CD4-positive, alpha-beta T cell treated with Interleukin-1 beta for 1 hour (primary cell): ENCODE measurements at regions not wholly inside any gene's neighbourhood (a gene's known extent, or its start where the extent isn't known, plus 50 kb on each side); places are given as distances from the start of the nearest gene placed in this dataset.

ENCODE experiments used
- DNase-seq, 2 donors: peaks; one replicate each; pipeline ENCODE4 v3.0.0-alpha.2; 2020 to 2022

- DNase-seq, result no peak
Measured at GRCh38 chr16:51035110-51035498, 116.0 kb downstream of the SALL1 start.

- DNase-seq, result no peak
Measured at GRCh38 chr16:51034481-51035109, 116.5 kb downstream of the SALL1 start.

- no peak for DNase-seq
Measured at GRCh38 chr16:51031598-51031997, 119.5 kb downstream of the SALL1 start.

- no peak for DNase-seq
Measured at GRCh38 chr16:51030516-51030915, 120.6 kb downstream of the SALL1 start.

- DNase-seq, result no peak
Measured at GRCh38 chr16:51025588-51026290, 125.3 kb downstream of the SALL1 start.

DNA sequence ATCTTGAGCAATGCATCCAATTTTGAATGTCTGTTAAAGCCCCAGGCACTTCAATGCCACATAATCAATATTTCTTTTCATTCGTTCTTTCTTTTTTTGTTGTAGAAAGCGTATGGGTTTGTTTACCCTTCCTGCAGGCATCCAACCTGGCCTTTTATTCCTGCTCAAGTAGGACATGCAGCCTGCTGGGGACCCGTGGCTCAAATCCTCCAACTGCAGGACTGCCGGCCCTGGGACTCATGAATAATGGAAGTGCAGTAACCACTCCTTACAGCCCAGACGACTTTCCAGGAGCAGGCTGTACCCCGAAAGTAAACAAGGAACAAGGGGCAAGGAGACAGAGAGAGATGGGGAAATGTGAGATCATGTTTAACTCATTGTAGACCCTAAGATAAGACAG, 126.4 kb downstream of the SALL1 start:
- no peak for DNase-seq

DNA sequence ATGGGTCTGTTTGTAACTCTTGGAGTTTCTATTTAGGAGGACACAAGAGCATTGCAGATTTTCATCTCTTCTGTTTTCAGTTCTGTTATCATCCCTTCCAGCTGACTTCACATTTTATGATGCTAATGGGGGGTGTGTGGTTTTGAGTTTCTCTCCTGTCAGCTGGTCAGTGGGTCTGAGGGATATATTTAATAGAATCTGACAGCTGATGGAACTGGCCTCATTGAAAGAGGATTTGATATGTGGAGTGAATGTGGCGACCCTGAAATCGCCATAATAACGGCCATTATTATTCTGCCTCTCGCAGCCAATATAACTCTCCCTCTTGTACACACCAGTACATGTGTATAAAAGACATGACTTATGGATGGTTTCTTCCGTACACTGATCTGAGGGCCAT, 128.1 kb downstream of the SALL1 start:
- no peak for DNase-seq

- DNase-seq, result no peak
Measured at GRCh38 chr16:51019617-51020016, 131.5 kb downstream of the SALL1 start.

GRCh38 chr16:51017969-51018368, 133.1 kb downstream of the SALL1 start:
- no peak for DNase-seq

- no peak for DNase-seq
Measured at GRCh38 chr16:51012396-51012795, 138.7 kb downstream of the SALL1 start.

DNA sequence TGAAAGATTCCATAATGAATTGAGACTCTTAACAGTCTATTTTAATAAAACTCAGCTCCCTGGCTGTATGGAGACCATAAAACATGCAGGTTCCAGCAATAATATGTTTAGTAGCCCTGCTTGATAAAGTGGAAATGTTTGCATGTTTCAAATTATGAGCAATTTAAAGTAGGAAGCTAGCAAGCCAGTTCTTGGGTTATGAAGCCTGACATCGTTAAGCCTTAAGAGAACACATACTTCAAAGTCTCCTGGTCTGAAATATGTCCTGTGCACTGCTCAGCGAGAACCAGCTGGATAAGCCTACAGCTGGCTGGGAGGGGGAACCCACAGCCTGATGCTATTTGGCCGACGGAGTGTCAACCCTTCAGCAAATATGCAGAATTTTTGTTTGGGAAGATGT, 140.3 kb downstream of the SALL1 start:
- DNase-seq, result no peak

GRCh38 chr16:51009813-51010212, 141.3 kb downstream of the SALL1 start:
- no peak for DNase-seq

- DNase-seq, result no peak
Measured at GRCh38 chr16:51009359-51009758, 141.7 kb downstream of the SALL1 start.

DNA sequence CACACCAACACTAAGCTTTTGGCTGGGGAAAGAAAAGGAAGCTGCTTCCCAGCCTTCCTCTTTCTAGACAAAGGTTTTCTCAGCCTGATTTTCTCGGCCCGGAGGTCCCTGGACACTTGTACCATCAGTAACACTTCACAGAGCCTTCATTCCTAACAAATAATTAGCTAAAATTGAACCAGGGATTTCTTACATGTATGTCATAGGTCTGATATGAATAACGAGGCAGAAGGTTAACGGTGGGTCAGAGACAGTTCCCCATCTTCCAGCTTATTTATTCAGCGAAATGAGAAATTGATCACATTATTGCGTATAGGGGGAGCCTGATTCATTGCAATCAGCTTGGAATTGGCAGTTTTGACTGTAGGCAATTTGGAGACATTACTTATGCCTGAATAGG, 142.5 kb downstream of the SALL1 start:
- DNase-seq, result no peak

GRCh38 chr16:51008037-51008436, 143.0 kb downstream of the SALL1 start:
- no peak for DNase-seq

GRCh38 chr16:51003850-51004566, 147.1 kb downstream of the SALL1 start:
- no peak for DNase-seq

DNA sequence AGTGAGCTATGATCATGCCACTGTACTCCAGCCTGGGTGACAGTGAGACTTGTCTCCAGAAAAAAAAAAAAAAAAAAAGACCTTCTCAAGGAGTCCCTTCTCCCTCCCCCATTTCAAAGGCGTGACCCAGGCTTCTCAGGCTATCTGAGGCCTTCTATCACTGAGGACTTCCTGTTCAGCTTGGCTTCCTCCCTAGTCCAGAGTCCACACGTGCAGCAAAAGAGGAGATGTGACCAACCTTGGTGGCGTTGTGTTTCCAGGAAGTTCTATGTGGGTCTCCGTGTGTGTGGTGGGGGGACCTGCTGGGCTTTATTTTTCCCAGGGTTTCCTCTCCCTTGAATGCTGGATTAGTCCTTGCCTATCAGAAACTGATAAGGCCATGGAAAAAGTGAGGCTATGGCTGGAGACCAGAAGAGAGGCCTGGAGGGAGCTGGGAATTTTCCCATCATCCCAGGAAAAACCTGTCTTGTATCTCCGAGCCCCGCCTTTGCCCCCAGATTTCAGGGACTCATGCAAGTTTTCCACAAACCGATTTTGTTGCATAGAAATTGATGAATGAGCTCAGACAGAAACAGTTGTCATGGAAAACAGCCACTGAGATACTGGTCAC, 148.1 kb downstream of the SALL1 start:
- DNase-seq, result no peak

GRCh38 chr16:50999181-50999580, 151.9 kb downstream of the SALL1 start:
- no peak for DNase-seq

GRCh38 chr16:50998411-50998810, 152.7 kb downstream of the SALL1 start:
- DNase-seq, result no peak

GRCh38 chr16:50997679-50998078, 153.4 kb downstream of the SALL1 start:
- no peak for DNase-seq

DNA sequence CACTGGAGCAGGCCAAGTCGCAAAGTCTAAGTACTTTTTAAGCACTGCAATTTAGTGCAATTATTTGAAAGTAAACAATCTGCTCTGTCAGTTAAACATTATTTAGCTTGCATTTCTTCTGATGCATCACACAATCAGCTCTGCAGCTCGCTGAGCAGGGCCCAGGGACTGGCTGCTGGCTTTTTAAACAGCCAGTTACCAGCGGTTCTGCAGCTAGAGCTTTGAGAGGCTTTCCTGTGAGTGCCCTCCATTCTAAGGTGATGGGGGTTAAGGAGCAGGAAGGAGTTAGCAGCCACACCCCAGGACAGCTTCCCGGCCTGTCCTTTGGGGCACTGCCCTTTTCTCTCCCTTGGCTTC, 154.3 kb downstream of the SALL1 start:
- DNase-seq, result no peak

DNA sequence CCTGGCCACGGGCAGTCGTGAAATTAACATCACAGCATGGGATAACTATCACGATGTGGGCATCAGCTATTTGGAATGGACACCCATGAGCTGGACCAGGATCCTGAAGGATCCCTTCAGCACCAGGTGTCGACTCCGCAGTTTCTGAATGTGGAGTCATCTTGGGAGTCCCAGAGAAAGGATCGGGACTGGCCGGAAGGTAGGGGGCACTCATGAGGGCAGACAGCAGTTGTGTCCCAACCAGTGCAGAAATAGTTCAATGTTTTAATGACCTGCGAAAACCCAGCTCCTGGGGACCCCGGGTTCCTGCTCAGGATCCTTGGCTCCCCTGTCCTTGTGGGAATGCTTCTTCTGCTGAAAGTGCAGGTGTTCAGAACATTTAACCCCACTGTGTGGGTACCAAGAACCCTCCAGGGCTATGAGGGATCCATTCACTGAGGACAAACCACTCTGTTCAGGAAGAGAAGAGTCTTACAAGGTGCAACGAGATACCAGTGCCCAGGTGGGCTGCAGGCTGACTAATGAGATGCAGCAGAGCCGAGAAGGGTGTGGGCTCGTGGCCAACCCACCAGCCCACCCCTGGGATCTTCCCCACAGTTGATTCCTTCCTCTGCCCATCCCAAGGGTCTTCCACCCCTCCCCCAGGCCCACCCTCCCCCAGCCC, 154.8 kb downstream of the SALL1 start:
- DNase-seq, result no peak

GRCh38 chr16:50994995-50995394, 156.1 kb downstream of the SALL1 start:
- DNase-seq, result no peak
